Smooth muscle cell (in vitro differentiated cells): ENCODE measurements at regions not wholly inside any gene's neighbourhood (a gene's known extent, or its start where the extent isn't known, plus 50 kb on each side); places are given as distances from the start of the nearest gene placed in this dataset.

ENCODE experiments used
- DNase-seq: peaks from one replicate; lab custom pipeline; 2025; ENCODE audit not compliant: unreplicated experiment; lab: John Stamatoyannopoulos, UW
- H2AFZ ChIP-seq: fragments of 200-600 bp; sonication (generic); 2 replicates; pipeline ENCODE4 v1.6.0; 2016; ENCODE audit warnings: antibody characterized with exemption, low read depth, mild to moderate bottlenecking
- H3F3A ChIP-seq: fragments of 200-600 bp; sonication (generic); 2 replicates; pipeline ENCODE4 v1.6.0; 2017; ENCODE audit warnings: antibody characterized with exemption, low read depth
- H3K27ac ChIP-seq: fragments of 200-600 bp; sonication (generic); 2 replicates; pipeline ENCODE4 v1.5.1; 2016; ENCODE audit warnings: low read depth, mild to moderate bottlenecking
- H3K27me3 ChIP-seq: fragments of 200-600 bp; sonication (generic); 2 replicates; pipeline ENCODE4 v1.6.1; 2016; ENCODE audit warnings: low read depth, mild to moderate bottlenecking
- H3K36me3 ChIP-seq: fragments of 200-600 bp; sonication (generic); 2 replicates; pipeline ENCODE4 v1.5.1; 2016; ENCODE audit warnings: low read depth
- H3K4me1 ChIP-seq: fragments of 200-600 bp; sonication (generic); 2 replicates; pipeline ENCODE4 v1.5.1; 2016; ENCODE audit warnings: low read depth
- H3K4me2 ChIP-seq: fragments of 200-600 bp; sonication (generic); 2 replicates; pipeline ENCODE4 v1.6.0; 2016; ENCODE audit warnings: mild to moderate bottlenecking
- H3K4me3 ChIP-seq: fragments of 200-600 bp; sonication (generic); 2 replicates; pipeline ENCODE4 v1.5.1; 2016; ENCODE audit warnings: mild to moderate bottlenecking
- H3K79me2 ChIP-seq: fragments of 200-600 bp; sonication (generic); 2 replicates; pipeline ENCODE4 v1.6.0; 2016; ENCODE audit warnings: low read depth, mild to moderate bottlenecking
- H3K9ac ChIP-seq: fragments of 200-600 bp; sonication (generic); 2 replicates; pipeline ENCODE4 v1.6.0; 2016; ENCODE audit warnings: low read depth
- H3K9me3 ChIP-seq: fragments of 200-600 bp; sonication (generic); replicated peaks from 2 replicates; pipeline ENCODE4 v1.5.1; 2016; ENCODE audit warnings: low read depth
- H4K20me1 ChIP-seq: fragments of 200-600 bp; sonication (generic); 2 replicates; pipeline ENCODE4 v1.6.0; 2016; ENCODE audit warnings: low read depth
- WGBS: methylation state at CpG from one replicate; pipeline ENCODE4 v1.1.7; 2016; ENCODE audit warnings: low lambda C conversion rate; 5-methylcytosine and 5-hydroxymethylcytosine counted together
- TF ChIP-seq, protein P1 (sequence below): fragments of 200-600 bp; sonication (generic); IDR thresholded peaks from 2 replicates; pipeline ENCODE4 v1.5.1; 2017; ENCODE audit warnings: borderline replicate concordance, mild to moderate bottlenecking, antibody characterized with exemption; ENCODE audit not compliant: insufficient read depth, poor library complexity, severe bottlenecking

DNA sequence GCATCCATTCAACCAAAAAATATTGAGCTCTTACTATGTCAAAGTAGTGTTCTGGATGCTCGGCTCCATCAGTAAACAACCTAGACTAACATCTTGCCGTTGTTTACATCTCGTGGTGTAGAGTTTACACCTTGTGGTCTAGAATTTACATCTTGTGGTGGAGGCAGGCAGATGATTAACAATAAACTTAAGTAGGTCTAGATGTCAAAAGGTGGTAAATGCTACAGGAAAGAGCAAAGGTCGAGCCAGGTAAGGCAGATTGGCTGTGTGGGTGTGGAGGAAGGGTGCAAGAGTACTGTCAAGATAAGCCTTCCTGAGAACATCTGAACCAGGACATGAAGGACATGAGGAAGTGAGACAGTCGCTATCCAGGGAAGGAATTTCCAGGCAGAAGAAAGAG, 88.4 kb upstream of the ESR1 start:
- Histone ChIP-seq H3F3A (no peaks in the 10 kb centered on the region), H3K9me3 (no peaks in the 10 kb centered on the region), H4K20me1 (no peaks in the 10 kb centered on the region), H2AFZ (no peak overlapping the region), H3K9ac (no peak overlapping the region), H3K4me3 (no peak overlapping the region), H3K4me1 (no peaks in the 10 kb centered on the region), H3K79me2 (no peaks in the 10 kb centered on the region), H3K36me3 (no peaks in the 10 kb centered on the region), H3K4me2 (no peak overlapping the region), H3K27ac (no peak overlapping the region), H3K27me3 (no peaks in the 10 kb centered on the region)
- DNase-seq = no peak
- WGBS = 89% methylated on average over 5 of the region's 5 CpGs
- TF ChIP-seq, protein P1, sequence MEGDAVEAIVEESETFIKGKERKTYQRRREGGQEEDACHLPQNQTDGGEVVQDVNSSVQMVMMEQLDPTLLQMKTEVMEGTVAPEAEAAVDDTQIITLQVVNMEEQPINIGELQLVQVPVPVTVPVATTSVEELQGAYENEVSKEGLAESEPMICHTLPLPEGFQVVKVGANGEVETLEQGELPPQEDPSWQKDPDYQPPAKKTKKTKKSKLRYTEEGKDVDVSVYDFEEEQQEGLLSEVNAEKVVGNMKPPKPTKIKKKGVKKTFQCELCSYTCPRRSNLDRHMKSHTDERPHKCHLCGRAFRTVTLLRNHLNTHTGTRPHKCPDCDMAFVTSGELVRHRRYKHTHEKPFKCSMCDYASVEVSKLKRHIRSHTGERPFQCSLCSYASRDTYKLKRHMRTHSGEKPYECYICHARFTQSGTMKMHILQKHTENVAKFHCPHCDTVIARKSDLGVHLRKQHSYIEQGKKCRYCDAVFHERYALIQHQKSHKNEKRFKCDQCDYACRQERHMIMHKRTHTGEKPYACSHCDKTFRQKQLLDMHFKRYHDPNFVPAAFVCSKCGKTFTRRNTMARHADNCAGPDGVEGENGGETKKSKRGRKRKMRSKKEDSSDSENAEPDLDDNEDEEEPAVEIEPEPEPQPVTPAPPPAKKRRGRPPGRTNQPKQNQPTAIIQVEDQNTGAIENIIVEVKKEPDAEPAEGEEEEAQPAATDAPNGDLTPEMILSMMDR = no peak

DNA sequence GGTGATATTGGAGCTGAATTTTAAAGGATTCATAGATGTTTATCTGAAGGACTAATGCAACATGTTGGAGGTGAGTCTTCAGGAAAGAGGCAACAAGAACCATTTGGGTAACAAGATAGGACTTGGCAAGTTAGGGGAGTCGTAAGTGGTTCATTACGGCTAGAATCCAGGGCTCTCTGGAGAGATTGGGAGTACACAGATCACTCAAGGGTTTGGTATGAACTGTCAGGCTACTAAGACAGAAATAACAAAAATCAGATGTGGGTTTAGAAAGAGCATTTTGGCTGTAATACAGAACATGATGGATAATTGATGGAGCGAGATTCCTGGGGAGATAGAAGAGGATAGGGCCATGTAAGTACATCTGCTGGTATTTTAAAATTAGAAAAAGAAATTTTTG, 86.3 kb upstream of the ESR1 start:
- 93% methylated on average over 3 of the region's 3 CpGs for WGBS
- no peak overlapping the region for H2AFZ ChIP-seq
- DNase-seq = no peak

DNA sequence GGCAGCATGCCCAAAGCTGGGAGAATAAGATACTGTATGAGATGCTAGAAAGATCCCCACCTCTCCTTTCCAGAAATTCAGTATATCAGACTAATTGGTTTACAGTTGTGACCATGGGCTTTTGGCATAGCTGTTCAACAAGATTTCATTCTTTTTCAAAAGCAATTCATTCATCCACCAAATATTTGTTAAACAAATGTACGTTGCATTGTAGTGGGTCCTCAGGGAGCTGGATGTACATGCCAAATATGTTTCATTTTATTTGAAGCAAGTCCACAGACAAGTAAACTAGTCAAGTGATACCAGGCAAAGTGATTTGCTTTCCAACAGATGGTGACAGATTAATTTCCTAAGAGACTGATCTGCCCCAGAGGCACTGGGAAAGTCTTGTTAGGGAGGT, 85.8 kb upstream of the ESR1 start:
- H3K27me3 ChIP-seq = no peaks in the 10 kb centered on the region
- H3K27ac ChIP-seq = no peak overlapping the region
- H3K4me3 ChIP-seq = no peak overlapping the region
- H3K9me3 ChIP-seq = no peaks in the 10 kb centered on the region
- WGBS = 90% methylated on average over 1 of the region's 1 CpG
- H3F3A ChIP-seq = no peaks in the 10 kb centered on the region
- TF ChIP-seq, protein P1 = no peak
- H3K36me3 ChIP-seq = no peaks in the 10 kb centered on the region
- no peak overlapping the region for H2AFZ ChIP-seq
- H3K4me1 ChIP-seq = no peaks in the 10 kb centered on the region
- H3K9ac ChIP-seq = no peak overlapping the region
- no peak overlapping the region for H3K4me2 ChIP-seq
- DNase-seq = no peak
- no peaks in the 10 kb centered on the region for H3K79me2 ChIP-seq
- H4K20me1 ChIP-seq = no peaks in the 10 kb centered on the region

More for the DNA sequence above, 86.3 kb upstream of the ESR1 start:
- Histone ChIP-seq H3K27ac (no peak overlapping the region), H3K4me2 (no peak overlapping the region), H3K4me3 (no peak overlapping the region), H3K4me1 (no peaks in the 10 kb centered on the region), H3K36me3 (no peaks in the 10 kb centered on the region), H4K20me1 (no peaks in the 10 kb centered on the region), H3K27me3 (no peaks in the 10 kb centered on the region), H3K9me3 (no peaks in the 10 kb centered on the region), H3F3A (no peaks in the 10 kb centered on the region), H3K9ac (no peak overlapping the region), H3K79me2 (no peaks in the 10 kb centered on the region)
- TF ChIP-seq, protein P1 = no peak

DNA sequence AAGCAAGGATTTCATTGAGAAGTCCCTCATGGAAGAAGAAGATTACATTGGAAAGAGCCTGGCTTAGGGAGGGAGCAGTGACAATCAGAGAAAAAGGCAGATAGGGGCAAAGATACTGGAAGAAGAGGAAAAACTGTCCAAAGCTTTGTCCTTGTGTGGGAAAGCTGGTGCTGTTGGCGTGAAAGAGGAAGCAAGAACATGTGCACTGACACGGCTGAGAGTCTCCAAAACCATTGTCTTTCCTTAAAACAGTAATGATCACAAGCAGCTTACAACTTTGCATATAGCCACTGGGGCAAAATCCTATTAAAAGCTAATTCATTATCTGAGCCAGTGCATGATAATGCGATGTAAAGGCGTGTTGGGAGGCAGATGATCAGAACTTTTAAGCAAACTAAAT, 85.1 kb upstream of the ESR1 start:
- no peak overlapping the region for H2AFZ ChIP-seq
- H4K20me1 ChIP-seq = no peaks in the 10 kb centered on the region
- TF ChIP-seq, protein P1 = no peak
- 90% methylated on average over 4 of the region's 4 CpGs for WGBS
- H3K9ac ChIP-seq = no peak overlapping the region
- H3K27me3 ChIP-seq = no peaks in the 10 kb centered on the region
- no peaks in the 10 kb centered on the region for H3K9me3 ChIP-seq
- no peak overlapping the region for H3K4me2 ChIP-seq
- no peak overlapping the region for H3K27ac ChIP-seq
- DNase-seq = no peak
- H3K4me1 ChIP-seq = no peaks in the 10 kb centered on the region
- H3K36me3 ChIP-seq = no peaks in the 10 kb centered on the region
- no peak overlapping the region for H3K4me3 ChIP-seq
- H3K79me2 ChIP-seq = no peaks in the 10 kb centered on the region
- H3F3A ChIP-seq = no peaks in the 10 kb centered on the region
